ENCODE measurements at regions not wholly inside any gene's neighbourhood (a gene's known extent, or its start where the extent isn't known, plus 50 kb on each side); places are given as distances from the start of the nearest gene placed in this dataset.

DNA sequence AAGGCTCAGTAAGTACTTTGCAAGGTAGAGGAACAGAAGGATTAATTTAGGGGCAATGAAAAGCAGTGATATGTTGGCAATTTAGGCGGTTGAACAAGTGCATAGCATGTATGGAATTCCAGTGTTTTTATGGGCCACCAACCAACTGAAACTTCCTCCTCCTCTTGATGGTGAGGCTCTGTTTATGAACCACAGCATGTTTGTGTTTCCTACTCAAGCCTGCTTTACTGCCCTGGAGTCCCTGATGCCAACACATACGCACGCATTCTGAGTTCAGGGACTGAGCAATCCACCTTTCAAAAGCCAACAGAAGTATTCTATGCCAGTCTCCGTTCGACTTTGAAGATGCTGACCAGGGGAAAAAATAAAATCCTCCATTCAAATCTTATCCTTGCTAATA is 417.5 kb downstream of the EFNA5 start:
- TF ChIP-seq, protein P1, sequence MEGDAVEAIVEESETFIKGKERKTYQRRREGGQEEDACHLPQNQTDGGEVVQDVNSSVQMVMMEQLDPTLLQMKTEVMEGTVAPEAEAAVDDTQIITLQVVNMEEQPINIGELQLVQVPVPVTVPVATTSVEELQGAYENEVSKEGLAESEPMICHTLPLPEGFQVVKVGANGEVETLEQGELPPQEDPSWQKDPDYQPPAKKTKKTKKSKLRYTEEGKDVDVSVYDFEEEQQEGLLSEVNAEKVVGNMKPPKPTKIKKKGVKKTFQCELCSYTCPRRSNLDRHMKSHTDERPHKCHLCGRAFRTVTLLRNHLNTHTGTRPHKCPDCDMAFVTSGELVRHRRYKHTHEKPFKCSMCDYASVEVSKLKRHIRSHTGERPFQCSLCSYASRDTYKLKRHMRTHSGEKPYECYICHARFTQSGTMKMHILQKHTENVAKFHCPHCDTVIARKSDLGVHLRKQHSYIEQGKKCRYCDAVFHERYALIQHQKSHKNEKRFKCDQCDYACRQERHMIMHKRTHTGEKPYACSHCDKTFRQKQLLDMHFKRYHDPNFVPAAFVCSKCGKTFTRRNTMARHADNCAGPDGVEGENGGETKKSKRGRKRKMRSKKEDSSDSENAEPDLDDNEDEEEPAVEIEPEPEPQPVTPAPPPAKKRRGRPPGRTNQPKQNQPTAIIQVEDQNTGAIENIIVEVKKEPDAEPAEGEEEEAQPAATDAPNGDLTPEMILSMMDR (optimal IDR thresholded peaks at IDR 0.05 in 1 of 3, IDR thresholded peaks at IDR 0.05 in 1 of 3, conservative IDR thresholded peaks at IDR 0.05 in 1 of 3; ENCODE audit: extremely low read depth in 1 of 3, insufficient read depth in 2 of 3, low read length in 3 of 3): no peak
- TF ChIP-seq EZH2 (IDR thresholded peaks at IDR 0.05; ENCODE audit: low read length): no peak
